NCI-H2196 treated with DMSO at 0.1 percent for 48 hours (cell line): ENCODE measurements at regions not wholly inside any gene's neighbourhood (a gene's known extent, or its start where the extent isn't known, plus 50 kb on each side); places are given as distances from the start of the nearest gene placed in this dataset.

Source experiments
- DNase-seq: peaks from one replicate; lab custom pipeline; 2025; ENCODE audit not compliant: unreplicated experiment; lab: John Stamatoyannopoulos, UW

- no peak for DNase-seq
These were observed 386.6 kb downstream of the YTHDC2 start for GRCh38 chr5:113900141-113900540.

- DNase-seq = no peak
These were observed 387.3 kb downstream of the YTHDC2 start for GRCh38 chr5:113900816-113901215.

GRCh38 chr5:113901718-113902117, 388.2 kb downstream of the YTHDC2 start:
- no peak for DNase-seq

GRCh38 chr5:113902917-113903660, 389.6 kb downstream of the YTHDC2 start:
- no peak for DNase-seq

- no peak for DNase-seq
These were observed 396.3 kb downstream of the YTHDC2 start for GRCh38 chr5:113909782-113910181.

GRCh38 chr5:113917997-113918396, 404.5 kb downstream of the YTHDC2 start:
- no peak for DNase-seq

GRCh38 chr5:113922343-113922742, 408.8 kb downstream of the YTHDC2 start:
- no peak for DNase-seq

GRCh38 chr5:113935453-113935852, 422.0 kb downstream of the YTHDC2 start:
- no peak for DNase-seq

GRCh38 chr5:113937301-113937700, 423.8 kb downstream of the YTHDC2 start:
- no peak for DNase-seq

- DNase-seq = no peak
These were observed 421.9 kb upstream of the KCNN2 start for GRCh38 chr5:113939988-113940387.

- no peak for DNase-seq
These were observed 411.7 kb upstream of the KCNN2 start for GRCh38 chr5:113950186-113950585.

- no peak for DNase-seq
These were observed 396.6 kb upstream of the KCNN2 start for GRCh38 chr5:113965225-113965624.

- no peak for DNase-seq
These were observed 392.0 kb upstream of the KCNN2 start for GRCh38 chr5:113969901-113970300.

GRCh38 chr5:113971454-113971853, 390.4 kb upstream of the KCNN2 start:
- no peak for DNase-seq

GRCh38 chr5:113974976-113975375, 386.9 kb upstream of the KCNN2 start:
- no peak for DNase-seq

GRCh38 chr5:113984928-113985327, 376.9 kb upstream of the KCNN2 start:
- no peak for DNase-seq

- no peak for DNase-seq
These were observed 376.4 kb upstream of the KCNN2 start for GRCh38 chr5:113985505-113985904.

- DNase-seq = no peak
These were observed 372.5 kb upstream of the KCNN2 start for GRCh38 chr5:113989278-113989912.

- DNase-seq = no peak
These were observed 372.0 kb upstream of the KCNN2 start for GRCh38 chr5:113989913-113990305.

- DNase-seq = no peak
These were observed 360.8 kb upstream of the KCNN2 start for GRCh38 chr5:114001076-114001475.

- DNase-seq = no peak
These were observed 355.3 kb upstream of the KCNN2 start for GRCh38 chr5:114006582-114006981.

GRCh38 chr5:114007678-114008077, 354.2 kb upstream of the KCNN2 start:
- DNase-seq = no peak

- no peak for DNase-seq
These were observed 351.5 kb upstream of the KCNN2 start for GRCh38 chr5:114010362-114010761.
